D721Med (cell line): ENCODE measurements at regions not wholly inside any gene's neighbourhood (a gene's known extent, or its start where the extent isn't known, plus 50 kb on each side); places are given as distances from the start of the nearest gene placed in this dataset.

ENCODE experiments used
- DNase-seq: peaks from one replicate; pipeline ENCODE4 v3.0.0; 2011; ENCODE audit warnings: low spot score; ENCODE audit not compliant: insufficient read length
- FAIRE-seq: peaks from 2 replicates; lab custom pipeline; 2011; peaks lifted over from hg19 to GRCh38; lab: Jason Lieb, UNC
- CTCF ChIP-seq: IDR thresholded peaks from 2 replicates; pipeline ENCODE4 v1.5.1; 2012; ENCODE audit warnings: mild to moderate bottlenecking, control low read depth; ENCODE audit not compliant: insufficient read depth; ENCODE audit errors: missing control alignments

GRCh38 chr2:102975996-102976975 lies 214.5 kb downstream of the TMEM182 start:
- peak; percentile 26 for DNase-seq
- FAIRE-seq = peak; percentile 46

GRCh38 chr2:102977426-102978090 lies 215.7 kb downstream of the TMEM182 start:
- FAIRE-seq (no peak), DNase-seq (no peak)
- TF ChIP-seq CTCF = no peak

More at GRCh38 chr2:102975996-102976975, 214.5 kb downstream of the TMEM182 start:
- peak; percentile 98 for TF ChIP-seq CTCF

GRCh38 chr2:102978091-102978490 lies 216.3 kb downstream of the TMEM182 start:
- DNase-seq (no peak), FAIRE-seq (no peak)
- no peak for TF ChIP-seq CTCF

GRCh38 chr2:102979429-102979828 lies 217.6 kb downstream of the TMEM182 start:
- DNase-seq (no peak), FAIRE-seq (no peak)
- no peak for TF ChIP-seq CTCF

GRCh38 chr2:102983786-102984185 lies 222.0 kb downstream of the TMEM182 start:
- FAIRE-seq (no peak), DNase-seq (no peak)
- no peak for TF ChIP-seq CTCF

- TF ChIP-seq CTCF = no peak
- DNase-seq (no peak), FAIRE-seq (no peak)
Measured at GRCh38 chr2:102986826-102987490, 225.1 kb downstream of the TMEM182 start.
